Inflammatory macrophage (primary cell): ENCODE measurements at regions not wholly inside any gene's neighbourhood (a gene's known extent, or its start where the extent isn't known, plus 50 kb on each side); places are given as distances from the start of the nearest gene placed in this dataset.
A peak's percentile ranks its signal among the peaks of the same experiment; 100 is the strongest.

ENCODE experiments used
- DNase-seq, 2 donors: peaks; one replicate each; pipeline ENCODE4 v3.0.0-alpha.2; 2020 to 2022

DNA sequence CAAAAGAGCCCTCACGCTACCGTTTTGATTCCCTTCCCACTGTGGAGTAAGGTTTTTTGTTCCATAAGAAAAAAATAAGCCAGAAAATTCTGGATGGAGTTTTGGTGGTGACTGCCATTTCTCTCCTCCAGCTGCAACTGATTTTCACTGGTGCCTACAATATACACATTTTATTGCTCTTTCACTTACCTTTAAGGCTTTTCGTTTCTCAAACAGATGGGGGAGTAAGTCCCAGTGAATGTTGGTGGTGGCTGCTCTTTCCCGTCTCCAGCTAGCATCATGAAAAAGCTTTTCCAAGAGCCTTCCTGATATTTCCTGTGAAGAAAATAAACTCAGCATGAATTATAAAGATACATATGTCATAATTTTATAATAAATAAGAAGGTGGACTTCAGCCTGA is 932.5 kb upstream of the PIK3C3 start:
- no peak for DNase-seq

DNA sequence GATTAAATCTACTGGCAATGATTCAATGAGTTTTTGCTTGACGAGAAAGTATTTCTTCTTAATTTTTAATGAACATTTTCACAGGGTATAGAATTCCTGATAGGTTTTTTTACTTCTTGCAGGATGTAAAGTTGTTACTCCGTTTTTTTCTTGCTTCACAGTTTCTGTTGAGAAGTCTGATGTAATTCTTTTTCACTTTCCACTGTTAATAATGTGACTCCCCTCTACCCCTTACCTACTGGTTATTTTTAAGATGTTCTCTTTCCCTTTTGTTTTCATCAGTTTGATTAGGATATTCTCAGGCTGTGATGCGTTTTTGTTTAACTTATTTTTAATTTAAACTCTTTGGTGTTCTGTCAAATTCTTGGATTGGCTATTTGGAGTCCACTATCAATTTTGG is 933.9 kb upstream of the PIK3C3 start:
- DNase-seq: no peak

- DNase-seq: no peak
Measured at GRCh38 chr18:41012194-41012593, 942.8 kb upstream of the PIK3C3 start.

- DNase-seq: no peak
Measured at GRCh38 chr18:41009926-41010325, 945.1 kb upstream of the PIK3C3 start.

GRCh38 chr18:41004324-41004723 is 950.7 kb upstream of the PIK3C3 start:
- DNase-seq: no peak

- DNase-seq: no peak
Measured at GRCh38 chr18:40995529-40995928, 959.5 kb upstream of the PIK3C3 start.

DNA sequence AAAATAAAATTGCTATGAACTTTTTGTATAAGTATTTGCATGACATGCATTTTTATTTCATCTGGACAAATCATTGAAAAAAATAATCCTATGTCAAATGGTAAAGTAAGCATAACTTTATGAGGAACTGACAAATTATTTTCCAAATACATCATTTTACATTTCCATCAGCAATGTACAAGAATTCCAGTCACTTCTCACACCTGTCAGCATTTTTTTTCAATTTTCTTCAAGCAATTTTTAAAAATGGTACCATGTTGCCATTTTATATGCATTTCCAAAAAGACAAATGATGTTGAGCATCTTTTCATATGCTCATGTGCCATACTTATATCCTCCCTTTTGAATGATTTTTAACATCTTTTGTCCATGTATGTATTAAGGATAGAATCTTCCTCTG is 961.7 kb upstream of the PIK3C3 start:
- DNase-seq: no peak

DNA sequence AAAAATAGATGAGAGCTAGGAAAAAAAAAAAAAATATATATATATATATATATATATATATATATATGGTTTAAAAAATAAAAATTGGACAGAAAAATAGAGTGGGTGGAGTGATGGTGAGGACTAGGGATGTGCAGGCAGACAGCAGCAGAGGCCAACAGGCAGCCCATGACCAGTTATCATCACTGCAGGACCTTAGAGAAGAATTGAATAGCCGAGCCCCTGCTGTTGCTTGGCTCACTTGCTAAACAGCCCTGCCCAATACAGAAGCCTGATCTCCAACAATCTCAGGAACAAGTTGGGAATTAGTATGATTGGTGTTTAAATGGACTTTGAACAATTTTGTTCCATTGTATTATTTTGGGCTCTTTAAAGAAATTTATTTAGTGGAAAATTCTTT is 967.5 kb upstream of the PIK3C3 start:
- DNase-seq: no peak

GRCh38 chr18:40985436-40985835 is 969.6 kb upstream of the PIK3C3 start:
- DNase-seq: no peak

GRCh38 chr18:40984856-40985255 is 970.2 kb upstream of the PIK3C3 start:
- no peak for DNase-seq

- no peak for DNase-seq
Measured at GRCh38 chr18:40983835-40984234, 971.2 kb upstream of the PIK3C3 start.

DNA sequence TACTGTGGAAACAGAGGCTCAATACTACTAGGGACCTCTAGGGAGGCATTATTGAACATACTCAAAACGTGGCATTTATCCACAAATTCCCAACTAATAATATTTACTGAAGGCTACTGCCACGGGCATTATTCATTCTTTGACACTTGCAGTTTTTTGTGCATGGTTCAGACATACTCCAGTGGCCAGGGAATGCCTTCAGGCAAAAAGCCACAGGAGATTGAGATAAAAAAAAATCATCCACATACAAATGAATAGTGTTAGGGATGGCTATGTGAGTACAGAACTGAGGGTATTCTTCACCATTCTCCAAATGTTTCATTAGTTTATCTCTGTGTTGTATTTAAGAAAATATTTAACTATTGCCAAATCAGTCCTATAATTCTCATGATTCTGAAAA is 974.9 kb upstream of the PIK3C3 start:
- DNase-seq: no peak

GRCh38 chr18:40976050-40976449 is 979.0 kb upstream of the PIK3C3 start:
- no peak for DNase-seq

- no peak for DNase-seq
Measured at GRCh38 chr18:40974448-40974847, 980.6 kb upstream of the PIK3C3 start.

GRCh38 chr18:40962784-40963183 is 992.2 kb upstream of the PIK3C3 start:
- no peak for DNase-seq

GRCh38 chr18:40957533-40958070 is 997.4 kb upstream of the PIK3C3 start:
- no peak for DNase-seq

DNA sequence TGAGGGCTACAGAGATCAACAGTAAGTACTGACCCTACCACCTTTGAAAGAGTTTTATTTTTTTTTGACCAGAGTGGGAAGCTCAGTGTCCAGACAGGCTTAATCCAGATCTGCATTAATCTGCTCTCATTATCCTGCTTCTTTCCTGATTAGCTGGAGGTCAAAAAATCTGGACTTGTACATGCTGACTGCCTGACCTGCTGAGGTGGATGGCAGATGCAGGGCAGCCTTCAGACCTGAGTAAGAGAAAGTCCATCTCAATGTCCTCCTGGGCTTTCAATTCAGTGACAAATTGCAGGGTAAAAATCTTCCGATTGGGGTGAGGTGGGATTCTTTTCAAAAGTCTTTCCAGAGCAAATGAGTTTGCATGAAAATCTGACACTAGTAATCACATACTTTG is 998.8 kb upstream of the PIK3C3 start:
- DNase-seq: no peak

GRCh38 chr18:40955351-40955750 is 999.7 kb upstream of the PIK3C3 start:
- DNase-seq: no peak

GRCh38 chr18:40949114-40949950 is 1005.7 kb upstream of the PIK3C3 start:
- DNase-seq: no peak

GRCh38 chr18:40944576-40944975 is 1010.5 kb upstream of the PIK3C3 start:
- no peak for DNase-seq

- no peak for DNase-seq
Measured at GRCh38 chr18:40939656-40940515, 1015.1 kb upstream of the PIK3C3 start.

DNA sequence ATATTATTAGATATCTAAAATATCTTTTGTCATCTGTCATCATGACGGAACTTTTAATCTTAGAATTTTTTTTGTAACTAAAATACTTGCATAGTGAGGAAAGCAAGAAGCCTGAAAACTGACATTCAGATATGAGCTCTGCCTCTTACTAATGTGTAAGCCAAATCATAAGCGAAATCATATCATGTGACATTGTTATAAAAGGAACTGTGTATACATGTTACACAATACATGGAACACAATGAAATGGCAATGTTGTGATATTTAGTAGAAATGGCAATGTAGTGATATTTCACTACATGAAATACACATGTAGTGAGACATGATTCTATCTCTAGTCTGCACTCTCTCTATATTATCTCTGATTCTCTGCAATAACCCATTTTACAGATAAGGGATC is 1016.4 kb upstream of the PIK3C3 start:
- DNase-seq: no peak

- no peak for DNase-seq
Measured at GRCh38 chr18:40937386-40937785, 1017.6 kb upstream of the PIK3C3 start.

DNA sequence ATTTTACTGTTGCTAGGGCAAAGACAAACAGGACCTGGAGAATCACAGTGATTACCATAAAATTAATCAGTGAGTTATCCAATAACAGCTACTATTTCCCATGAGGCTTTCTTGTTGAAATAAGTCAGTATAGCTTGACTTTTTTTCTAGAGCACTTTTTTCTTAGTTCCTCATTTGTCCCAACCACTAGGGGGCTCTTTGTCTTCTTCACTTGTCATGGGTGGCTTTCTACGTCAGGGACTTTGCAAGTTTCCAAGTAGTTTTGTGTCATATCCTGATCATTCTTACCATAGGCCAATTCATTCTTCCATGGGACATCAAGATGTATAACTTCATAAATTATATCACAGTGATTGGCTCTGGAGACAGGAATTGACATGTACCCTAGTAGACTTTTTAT is 1019.6 kb upstream of the PIK3C3 start:
- peak; percentile 24 to 34 for DNase-seq
